ENCODE measurements at regions not wholly inside any gene's neighbourhood (a gene's known extent, or its start where the extent isn't known, plus 50 kb on each side); places are given as distances from the start of the nearest gene placed in this dataset.

GRCh38 chr17:52751051-52751450, 592.5 kb upstream of the CA10 start:
- Histone ChIP-seq H3K4me3 (no peak overlapping the region), H3K4me1 (no peaks in the 10 kb centered on the region), H3K9me3 (no peaks in the 10 kb centered on the region), H3K36me3 (no peaks in the 10 kb centered on the region), H3K27me3 (no peaks in the 10 kb centered on the region), H3K27ac (no peak overlapping the region)
- WGBS, 2 donors = 80% methylated on average over 1 of the region's 3 CpGs; no CpG with 5 or more reads in 1 of the 2 donors
- intact Hi-C loops (cut with DNase I) = no loop called here
- no peak for TF ChIP-seq POLR2A (IDR thresholded peaks at IDR 0.05)
- no peak for TF ChIP-seq CTCF (IDR thresholded peaks at IDR 0.05)
- no peak for DNase-seq

- Histone ChIP-seq H3K4me1 (no peaks in the 10 kb centered on the region), H3K27me3 (no peaks in the 10 kb centered on the region), H3K4me3 (no peak overlapping the region), H3K36me3 (no peaks in the 10 kb centered on the region), H3K27ac (no peak overlapping the region), H3K9me3 (no peaks in the 10 kb centered on the region)
- DNase-seq = no peak
- no peak for TF ChIP-seq CTCF (IDR thresholded peaks at IDR 0.05)
- no peak for TF ChIP-seq POLR2A (IDR thresholded peaks at IDR 0.05)
- 44 to 47% methylated on average over 3 of the region's 3 CpGs for WGBS, 2 donors
- intact Hi-C loops (cut with DNase I) = no loop called here
These were observed 585.7 kb upstream of the CA10 start for GRCh38 chr17:52744179-52744578.

GRCh38 chr17:52740006-52740405, 581.5 kb upstream of the CA10 start:
- Histone ChIP-seq H3K4me3 (no peak overlapping the region), H3K27me3 (no peaks in the 10 kb centered on the region), H3K27ac (no peak overlapping the region), H3K9me3 (no peaks in the 10 kb centered on the region), H3K36me3 (no peaks in the 10 kb centered on the region), H3K4me1 (no peaks in the 10 kb centered on the region)
- no peak for TF ChIP-seq CTCF (IDR thresholded peaks at IDR 0.05)
- intact Hi-C loops (cut with DNase I) = no loop called here
- WGBS, 2 donors = 82 to 83% methylated on average over 2 of the region's 2 CpGs
- no peak for DNase-seq

GRCh38 chr17:52738791-52739190, 580.3 kb upstream of the CA10 start:
- Histone ChIP-seq H3K4me1 (no peaks in the 10 kb centered on the region), H3K27me3 (no peaks in the 10 kb centered on the region), H3K27ac (no peak overlapping the region), H3K9me3 (no peaks in the 10 kb centered on the region), H3K36me3 (no peaks in the 10 kb centered on the region), H3K4me3 (no peak overlapping the region)
- WGBS, 2 donors = 27 to 33% methylated on average over 1 of the region's 1 CpG
- intact Hi-C loops (cut with DNase I) = no loop called here
- DNase-seq = no peak
- TF ChIP-seq POLR2A (IDR thresholded peaks at IDR 0.05) = no peak
- TF ChIP-seq CTCF (IDR thresholded peaks at IDR 0.05) = no peak

GRCh38 chr17:52737071-52737470, 578.6 kb upstream of the CA10 start:
- no peaks in the 10 kb centered on the region for H3K9me3 ChIP-seq
- H3K4me1 ChIP-seq = no peaks in the 10 kb centered on the region
- no peak overlapping the region for H3K27ac ChIP-seq
- H3K4me3 ChIP-seq = no peak overlapping the region
- no peaks in the 10 kb centered on the region for H3K27me3 ChIP-seq
- intact Hi-C loops (cut with DNase I) = no loop called here
- 49 to 52% methylated on average over 3 of the region's 3 CpGs for WGBS, 2 donors
- no peaks in the 10 kb centered on the region for H3K36me3 ChIP-seq
- no peak for TF ChIP-seq POLR2A (IDR thresholded peaks at IDR 0.05)
- DNase-seq = no peak

- H3K4me3 ChIP-seq = no peak overlapping the region
- H3K9me3 ChIP-seq = no peaks in the 10 kb centered on the region
- H3K4me1 ChIP-seq = no peaks in the 10 kb centered on the region
- H3K27ac ChIP-seq = no peak overlapping the region
- no peaks in the 10 kb centered on the region for H3K36me3 ChIP-seq
- WGBS, 2 donors = 15 to 24% methylated on average over 1 of the region's 1 CpG
- intact Hi-C loops (cut with DNase I) = no loop called here
- no peak for TF ChIP-seq CTCF (IDR thresholded peaks at IDR 0.05)
- TF ChIP-seq POLR2A (IDR thresholded peaks at IDR 0.05) = no peak
- DNase-seq = no peak
- H3K27me3 ChIP-seq = no peaks in the 10 kb centered on the region
These were observed 574.3 kb upstream of the CA10 start for GRCh38 chr17:52732841-52733240.

All from esophagus squamous epithelium (tissue), 5 donors.